Osteoblast (primary cell): ENCODE measurements at regions not wholly inside any gene's neighbourhood (a gene's known extent, or its start where the extent isn't known, plus 50 kb on each side); places are given as distances from the start of the nearest gene placed in this dataset.

Experiments
- DNase-seq: peaks from one replicate; pipeline ENCODE4 v3.0.0; 2011; ENCODE audit warnings: low spot score, mixed read lengths; ENCODE audit not compliant: insufficient read length; ENCODE audit errors: missing footprints
- H2AFZ ChIP-seq: 2 replicates; pipeline ENCODE4 v1.6.0; 2011; ENCODE audit warnings: mild to moderate bottlenecking, low read length
- H3K27ac ChIP-seq: 2 replicates; pipeline ENCODE4 v1.5.1; 2011; ENCODE audit warnings: mild to moderate bottlenecking, low read depth, low read length, moderate library complexity
- H3K27me3 ChIP-seq: 2 replicates; pipeline ENCODE4 v1.6.0; 2012; ENCODE audit warnings: mild to moderate bottlenecking, control low read depth, inconsistent platforms, low read length, moderate library complexity; ENCODE audit not compliant: insufficient read depth
- H3K36me3 ChIP-seq: 2 replicates; pipeline ENCODE4 v1.5.1; 2011; ENCODE audit warnings: mild to moderate bottlenecking, low read length, control low read depth, moderate library complexity; ENCODE audit not compliant: insufficient read depth
- H3K4me1 ChIP-seq: 2 replicates; pipeline ENCODE4 v1.5.1; 2011; ENCODE audit warnings: mild to moderate bottlenecking, low read length, control low read depth, moderate library complexity; ENCODE audit not compliant: insufficient read depth
- H3K4me2 ChIP-seq: 2 replicates; pipeline ENCODE4 v1.6.0; 2011; ENCODE audit warnings: mild to moderate bottlenecking, low read length; ENCODE audit not compliant: insufficient read depth
- H3K4me3 ChIP-seq: fragments of 200-600 bp; sonication (generic); 3 replicates; pipeline ENCODE4 v1.5.1; 2012; ENCODE audit warnings: mild to moderate bottlenecking, low read length, inconsistent platforms; ENCODE audit not compliant: insufficient read depth
- H3K79me2 ChIP-seq: 2 replicates; pipeline ENCODE4 v1.6.0; 2012; ENCODE audit warnings: mild to moderate bottlenecking, low read length, control low read depth, inconsistent platforms; ENCODE audit not compliant: insufficient read depth
- H3K9me3 ChIP-seq: 2 replicates; pipeline ENCODE4 v1.5.1; 2011; ENCODE audit warnings: low read depth, low read length, control low read depth
- H4K20me1 ChIP-seq: 2 replicates; pipeline ENCODE4 v1.6.0; 2012; ENCODE audit warnings: mild to moderate bottlenecking, low read length, control low read depth; ENCODE audit not compliant: insufficient read depth
- CTCF ChIP-seq: IDR thresholded peaks from 2 replicates; pipeline ENCODE4 v1.5.1; 2011; ENCODE audit warnings: mild to moderate bottlenecking, low read depth, low read length, moderate library complexity; ENCODE audit errors: extremely low read depth

- Histone ChIP-seq H4K20me1 (no peaks in the 10 kb centered on the region), H2AFZ (no peak overlapping the region), H3K4me2 (no peak overlapping the region), H3K79me2 (no peaks in the 10 kb centered on the region), H3K27ac (no peak overlapping the region), H3K4me3 (no peak overlapping the region), H3K36me3 (no peaks in the 10 kb centered on the region), H3K4me1 (no peaks in the 10 kb centered on the region), H3K9me3 (no peaks in the 10 kb centered on the region), H3K27me3 (no peaks in the 10 kb centered on the region)
- no peak for TF ChIP-seq CTCF
- no peak for DNase-seq
Observed at GRCh38 chrX:30156880-30157560, 58.3 kb upstream of the MAGEB2 start.

- Histone ChIP-seq H3K79me2 (no peaks in the 10 kb centered on the region), H3K27ac (no peak overlapping the region), H3K4me3 (no peak overlapping the region), H3K36me3 (no peaks in the 10 kb centered on the region), H4K20me1 (no peaks in the 10 kb centered on the region), H2AFZ (no peak overlapping the region), H3K4me2 (no peak overlapping the region), H3K27me3 (no peaks in the 10 kb centered on the region), H3K9me3 (no peaks in the 10 kb centered on the region), H3K4me1 (no peaks in the 10 kb centered on the region)
- DNase-seq, result no peak
- TF ChIP-seq CTCF, result no peak
Observed at GRCh38 chrX:30161043-30161442, 54.3 kb upstream of the MAGEB2 start.
